K562 (cell line): ENCODE measurements at regions not wholly inside any gene's neighbourhood (a gene's known extent, or its start where the extent isn't known, plus 50 kb on each side); places are given as distances from the start of the nearest gene placed in this dataset.

ENCODE experiments used
- ATAC-seq: fragments of 200-7000 bp; cut with Tn5 transposase; 3 replicates; pipeline ENCODE4 v1.9.1; 2020; ENCODE audit warnings: moderate library complexity
- BruUV-seq: library from RNA; stranded (reverse); fragments of 400-500 nt; replicated peaks from 2 replicates; lab custom pipeline; 2021; lab: Mats Ljungman, UMichigan
- CTCF ChIA-PET: fragments of 300-600 bp; formaldehyde crosslinking; extraction: SDS; loops from one replicate; lab custom pipeline; 2021; ENCODE audit warnings: low intra/inter-chr PET ratio; lab: Yijun Ruan, JAX
- POLR2A ChIA-PET: fragments of 300-600, 350-650 bp; sonication (Branson Sonifier 250); formaldehyde crosslinking; extraction: SDS; loops from one replicate; lab custom pipeline; 2021; ENCODE audit warnings: antibody characterized with exemption, inconsistent platforms; lab: Yijun Ruan, JAX
- DNase-seq, 4 experiments: peaks; one replicate each; pipeline versions ENCODE4 v3.0.0 to v3.0.0-alpha.2; 2011 to 2018; ENCODE audit warnings: low spot score in 3 of 4, mixed read lengths in 3 of 4; ENCODE audit errors: extremely low read depth in 1 of 4
- FAIRE-seq: peaks from 2 replicates; lab custom pipeline; 2011; peaks lifted over from hg19 to GRCh38; lab: Jason Lieb, UNC
- H2AFZ ChIP-seq: 2 replicates; pipeline ENCODE4 v1.6.0; 2011; ENCODE audit warnings: low read depth, low read length, control low read depth, inconsistent platforms
- H3K27ac ChIP-seq: fragments of 200-600 bp; 3 replicates; pipeline ENCODE4 v1.8.0; 2011; ENCODE audit warnings: low read depth, mild to moderate bottlenecking, control low read depth, inconsistent platforms, low read length, moderate library complexity, mixed read lengths; ENCODE audit errors: extremely low read depth
- H3K27me3 ChIP-seq, 2 experiments: fragments of 300-600 bp in 1 of 2; 2 replicates in 1 of 2; 3 replicates in 1 of 2; pipeline versions ENCODE4 v1.6.0 to v1.8.0; 2011; ENCODE audit warnings: inconsistent platforms in 2 of 2, low read length in 2 of 2, mild to moderate bottlenecking in 1 of 2, mixed read lengths in 1 of 2, moderate library complexity in 1 of 2; ENCODE audit not compliant: control insufficient read depth in 2 of 2, insufficient read depth in 2 of 2
- H3K36me3 ChIP-seq: fragments of 300-600 bp; 3 replicates; pipeline ENCODE4 v1.8.0; 2011; ENCODE audit warnings: mild to moderate bottlenecking, low read length, inconsistent platforms; ENCODE audit not compliant: control insufficient read depth, insufficient read depth
- H3K4me1 ChIP-seq, 2 experiments: fragments of 200-600 bp in 1 of 2; replicated peaks in 1 of 2; 2 replicates in 1 of 2; 3 replicates in 1 of 2; pipeline versions ENCODE4 v1.5.1 to v1.8.0; 2011; ENCODE audit warnings: inconsistent platforms in 2 of 2, low read length in 2 of 2, mild to moderate bottlenecking in 1 of 2, mixed read lengths in 1 of 2, moderate library complexity in 1 of 2; ENCODE audit not compliant: control insufficient read depth in 2 of 2, insufficient read depth in 2 of 2
- H3K4me2 ChIP-seq: 2 replicates; pipeline ENCODE4 v1.6.1; 2011; ENCODE audit warnings: low read length, control low read depth, inconsistent platforms, mixed read lengths; ENCODE audit not compliant: insufficient read depth
- H3K4me3 ChIP-seq: fragments of 200-600 bp; sonication (generic), shearing (Covaris generic); 2 replicates; pipeline ENCODE4 v1.5.1; 2016; ENCODE audit warnings: control low read depth, inconsistent platforms
- H3K79me2 ChIP-seq: fragments of 200-600 bp; 3 replicates; pipeline ENCODE4 v1.8.0; 2011; ENCODE audit warnings: low read length, inconsistent platforms; ENCODE audit not compliant: control insufficient read depth, insufficient read depth
- H3K9ac ChIP-seq, 2 experiments: 2 replicates each; pipeline versions ENCODE4 v1.6.0 to v1.6.1; 2011; ENCODE audit warnings: low read depth in 2 of 2, low read length in 2 of 2, control low read depth in 1 of 2, inconsistent platforms in 1 of 2, mild to moderate bottlenecking in 1 of 2, mixed read lengths in 1 of 2; ENCODE audit not compliant: insufficient read depth in 1 of 2
- H3K9me1 ChIP-seq: one replicate; pipeline ENCODE4 v1.6.0; 2011; ENCODE audit warnings: inconsistent platforms, mild to moderate bottlenecking, low read length, moderate library complexity; ENCODE audit not compliant: control insufficient read depth, insufficient read depth
- H3K9me3 ChIP-seq: replicated peaks from 2 replicates; pipeline ENCODE4 v1.5.1; 2011; ENCODE audit warnings: low read depth, low read length, inconsistent platforms; ENCODE audit not compliant: control insufficient read depth, insufficient read depth
- H4K20me1 ChIP-seq: replicated peaks from 2 replicates; pipeline ENCODE4 v1.6.1; 2011; ENCODE audit warnings: low read length, inconsistent platforms, mixed read lengths; ENCODE audit not compliant: control insufficient read depth, insufficient read depth
- ARID2 ChIP-seq: fragments of 450-650 bp; IDR thresholded peaks from 2 replicates; pipeline ENCODE4 v1.6.1; 2017; ENCODE audit warnings: antibody characterized with exemption, mild to moderate bottlenecking
- CBX5 ChIP-seq: IDR thresholded peaks from 2 replicates; pipeline ENCODE4 v1.6.1; 2014; ENCODE audit warnings: low read depth, borderline replicate concordance
- KAT7 ChIP-seq: sonication (generic); formaldehyde crosslinking; IDR thresholded peaks from 2 replicates; pipeline ENCODE4 v1.8.0; 2022; ENCODE audit warnings: missing genetic modification reagents, mild to moderate bottlenecking, borderline replicate concordance
- NBN ChIP-seq: fragments of 450-650 bp; IDR thresholded peaks from 2 replicates; pipeline ENCODE4 v1.6.1; 2016; ENCODE audit warnings: low read depth, mild to moderate bottlenecking
- NONO ChIP-seq, 2 experiments: fragments of 200-400 bp in 1 of 2; fragments of 450-650 bp in 1 of 2; formaldehyde crosslinking in 1 of 2; IDR thresholded peaks; 2 replicates each; pipeline ENCODE4 v1.6.1; 2017; ENCODE audit warnings: low read depth in 2 of 2, mild to moderate bottlenecking in 2 of 2, moderate library complexity in 2 of 2, low read length in 1 of 2
- NR3C1 ChIP-seq: sonication (generic); formaldehyde crosslinking; IDR thresholded peaks from 2 replicates; pipeline ENCODE4 v1.8.1; 2022; ENCODE audit warnings: missing genetic modification reagents
- NR4A1 ChIP-seq, 2 experiments: fragments of 250-450 bp in 1 of 2; fragments of 450-650 bp in 1 of 2; sonication (Bioruptor Pico) in 1 of 2; IDR thresholded peaks; 2 replicates each; pipeline versions ENCODE4 v1.4.0 to v1.6.1; 2016 to 2020; ENCODE audit warnings: mild to moderate bottlenecking in 2 of 2, missing compliant biosample characterization in 1 of 2, missing genetic modification characterization in 1 of 2, moderate library complexity in 1 of 2
- PYGO2 ChIP-seq: fragments of 450-650 bp; IDR thresholded peaks from 2 replicates; pipeline ENCODE4 v1.6.1; 2016; ENCODE audit warnings: mild to moderate bottlenecking, missing genetic modification characterization, moderate library complexity, missing compliant biosample characterization
- SPI1 ChIP-seq: IDR thresholded peaks from 2 replicates; pipeline ENCODE4 v1.6.1; 2011; ENCODE audit warnings: low read depth, low read length, control low read depth, borderline replicate concordance
- ZNF518B ChIP-seq: fragments of 250-450 bp; sonication (Bioruptor Pico); IDR thresholded peaks from 2 replicates; pipeline ENCODE4 v1.5.0; 2021; ENCODE audit warnings: mild to moderate bottlenecking, moderate library complexity
- ZNF609 ChIP-seq: sonication (generic); formaldehyde crosslinking; IDR thresholded peaks from 2 replicates; pipeline ENCODE4 v1.8.1; 2023; ENCODE audit warnings: missing genetic modification reagents, mild to moderate bottlenecking, borderline replicate concordance
- WGBS: fragments of 100-300 bp; shearing (Covaris generic); methylation state at CpG from one replicate; pipeline ENCODE4 v1.1.6; 2016; ENCODE audit warnings: low coverage, mixed read lengths; ENCODE audit not compliant: insufficient coverage; ENCODE audit errors: missing lambda C conversion rate; 5-methylcytosine and 5-hydroxymethylcytosine counted together
- in situ Hi-C: fragments of 300-500 bp; cut with MboI; formaldehyde crosslinking; loops from 4 replicates; pipeline ENCODE4 v1.15.0; 2018; ENCODE audit warnings: inconsistent platforms, mixed read lengths
- intact Hi-C: fragments of 100-400 bp; cut with micrococcal nuclease; formaldehyde crosslinking; loops from 2 replicates; pipeline ENCODE4 v1.14.2; 2022
- TF ChIP-seq, protein P1 (sequence below): sonication (generic); formaldehyde crosslinking; IDR thresholded peaks from 2 replicates; pipeline ENCODE4 v1.8.1; 2023; ENCODE audit warnings: mild to moderate bottlenecking, missing genetic modification reagents

DNA sequence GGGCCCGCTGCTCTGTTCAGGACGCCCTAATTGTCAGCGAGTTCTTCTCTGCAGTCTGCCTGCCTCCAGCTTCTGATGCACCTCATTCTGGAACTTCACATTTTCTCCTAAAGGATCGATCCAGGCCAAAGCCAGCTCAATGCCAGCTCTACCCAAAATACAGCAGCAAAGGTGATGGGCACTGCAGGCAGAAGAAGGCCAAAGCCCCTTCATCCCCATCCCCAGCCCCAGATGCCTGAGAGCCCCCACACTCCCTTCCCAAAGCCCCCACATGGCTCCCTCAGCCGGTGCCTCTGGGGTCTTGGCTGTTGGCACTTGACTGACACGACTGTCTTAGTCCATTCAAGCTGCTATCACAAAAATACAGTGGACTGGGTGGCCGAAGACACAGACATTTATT, 410.3 kb downstream of the BRD1 start:
- H3K4me3 ChIP-seq, result no peak overlapping the region
- ChIA-PET POLR2A (interaction anchor here (1.2 kb wide), 1 partner anchor 25 kb away, joined by 4 read pairs; no protein-coding TSS in a partner anchor), CTCF (no interaction called here)
- BruUV-seq, result no TSS peak
- H3K27ac ChIP-seq, result no peak overlapping the region
- DNase-seq, result no peak
- H3K4me1 ChIP-seq, result no peaks in the 10 kb centered on the region
- H3K4me2 ChIP-seq, result no peak overlapping the region
- no peaks in the 10 kb centered on the region for H4K20me1 ChIP-seq
- no peak overlapping the region for H2AFZ ChIP-seq
- no peak overlapping the region for H3K9ac ChIP-seq
- 48% methylated on average over 4 of the region's 7 CpGs for WGBS
- H3K9me1 ChIP-seq, result no peaks in the 10 kb centered on the region
- intact Hi-C loops, result no loop called here
- H3K9me3 ChIP-seq, result no peaks in the 10 kb centered on the region
- ATAC-seq, result no peak
- no peaks in the 10 kb centered on the region for H3K79me2 ChIP-seq
- H3K36me3 ChIP-seq, result no peaks in the 10 kb centered on the region
- in situ Hi-C loops, result no loop called here
- no peak for FAIRE-seq
- H3K27me3 ChIP-seq, result no peaks in the 10 kb centered on the region
- no peak for TF ChIP-seq ARID2
- TF ChIP-seq NBN, result no peak
- TF ChIP-seq, protein P1, sequence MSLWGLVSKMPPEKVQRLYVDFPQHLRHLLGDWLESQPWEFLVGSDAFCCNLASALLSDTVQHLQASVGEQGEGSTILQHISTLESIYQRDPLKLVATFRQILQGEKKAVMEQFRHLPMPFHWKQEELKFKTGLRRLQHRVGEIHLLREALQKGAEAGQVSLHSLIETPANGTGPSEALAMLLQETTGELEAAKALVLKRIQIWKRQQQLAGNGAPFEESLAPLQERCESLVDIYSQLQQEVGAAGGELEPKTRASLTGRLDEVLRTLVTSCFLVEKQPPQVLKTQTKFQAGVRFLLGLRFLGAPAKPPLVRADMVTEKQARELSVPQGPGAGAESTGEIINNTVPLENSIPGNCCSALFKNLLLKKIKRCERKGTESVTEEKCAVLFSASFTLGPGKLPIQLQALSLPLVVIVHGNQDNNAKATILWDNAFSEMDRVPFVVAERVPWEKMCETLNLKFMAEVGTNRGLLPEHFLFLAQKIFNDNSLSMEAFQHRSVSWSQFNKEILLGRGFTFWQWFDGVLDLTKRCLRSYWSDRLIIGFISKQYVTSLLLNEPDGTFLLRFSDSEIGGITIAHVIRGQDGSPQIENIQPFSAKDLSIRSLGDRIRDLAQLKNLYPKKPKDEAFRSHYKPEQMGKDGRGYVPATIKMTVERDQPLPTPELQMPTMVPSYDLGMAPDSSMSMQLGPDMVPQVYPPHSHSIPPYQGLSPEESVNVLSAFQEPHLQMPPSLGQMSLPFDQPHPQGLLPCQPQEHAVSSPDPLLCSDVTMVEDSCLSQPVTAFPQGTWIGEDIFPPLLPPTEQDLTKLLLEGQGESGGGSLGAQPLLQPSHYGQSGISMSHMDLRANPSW (CRISPR knock-in tag), result no peak
- TF ChIP-seq NR3C1, result no peak
- TF ChIP-seq KAT7, result no peak
- TF ChIP-seq CBX5, result no peak
- no peak for TF ChIP-seq PYGO2 (tag)
- no peak for TF ChIP-seq NONO (IDR thresholded peaks at IDR 0.05; ENCODE audit: low read depth in 2 of 2, low read length in 1 of 2)
- TF ChIP-seq ZNF518B (CRISPR knock-in tag), result no peak
- no peak for TF ChIP-seq SPI1
- no peak for TF ChIP-seq NR4A1 (CRISPR knock-in tag; IDR thresholded peaks at IDR 0.05)
- TF ChIP-seq NR4A1 (tag; IDR thresholded peaks at IDR 0.05), result no peak
- TF ChIP-seq ZNF609 (CRISPR knock-in tag), result no peak
